SK-N-SH (cell line): ENCODE measurements at regions not wholly inside any gene's neighbourhood (a gene's known extent, or its start where the extent isn't known, plus 50 kb on each side); places are given as distances from the start of the nearest gene placed in this dataset.

Source experiments
- CTCF ChIP-seq: fragments of 200-600 bp; sonication (generic); IDR thresholded peaks from 2 replicates; pipeline ENCODE4 v1.6.1; 2017; ENCODE audit warnings: antibody characterized with exemption, mild to moderate bottlenecking, moderate library complexity
- EP300 ChIP-seq, 2 experiments: IDR thresholded peaks; 2 replicates each; pipeline versions ENCODE4 v1.4.0 to v1.6.1; 2012; ENCODE audit warnings: borderline replicate concordance in 1 of 2, low read depth in 1 of 2, low read length in 1 of 2
- EZH2phosphoT487 ChIP-seq: fragments of 200-600 bp; sonication (generic); IDR thresholded peaks from 2 replicates; pipeline ENCODE4 v1.6.1; 2017; ENCODE audit warnings: low read depth, mixed run types, mild to moderate bottlenecking, antibody characterized with exemption, moderate library complexity, borderline replicate concordance
- FOXJ3 ChIP-seq: sonication (generic); formaldehyde crosslinking; IDR thresholded peaks from 2 replicates; pipeline ENCODE4 v1.5.1; 2020; ENCODE audit warnings: mild to moderate bottlenecking, missing genetic modification reagents
- FOXM1 ChIP-seq: IDR thresholded peaks from 2 replicates; pipeline ENCODE4 v1.4.0; 2012; ENCODE audit warnings: low read depth, mild to moderate bottlenecking
- GABPA ChIP-seq: IDR thresholded peaks from 2 replicates; pipeline ENCODE4 v1.4.0; 2012; ENCODE audit warnings: low read depth, mild to moderate bottlenecking
- MAX ChIP-seq: IDR thresholded peaks from 2 replicates; pipeline ENCODE4 v1.4.0; 2012; ENCODE audit warnings: low read depth
- MXI1 ChIP-seq: IDR thresholded peaks from 2 replicates; pipeline ENCODE4 v1.6.1; 2012; ENCODE audit warnings: mild to moderate bottlenecking, low read depth, low read length, improper control_type of control experiment
- POLR2AphosphoS5 ChIP-seq: IDR thresholded peaks from 2 replicates; pipeline ENCODE4 v1.6.1; 2012; ENCODE audit warnings: low read depth, low read length
- RCOR1 ChIP-seq: fragments of 150-350 bp; IDR thresholded peaks from 2 replicates; pipeline ENCODE4 v1.6.1; 2017; ENCODE audit warnings: antibody characterized with exemption, low read length
- REST ChIP-seq: IDR thresholded peaks from 2 replicates; pipeline ENCODE4 v1.6.1; 2012; ENCODE audit warnings: mild to moderate bottlenecking, low read depth, low read length, moderate library complexity
- RXRA ChIP-seq: IDR thresholded peaks from 2 replicates; pipeline ENCODE4 v1.4.0; 2012; ENCODE audit warnings: low read depth, mild to moderate bottlenecking, borderline replicate concordance

- TF ChIP-seq MAX: no peak
- no peak for TF ChIP-seq CTCF
- TF ChIP-seq REST: no peak
- TF ChIP-seq EZH2phosphoT487: no peak
- no peak for TF ChIP-seq RXRA
- no peak for TF ChIP-seq POLR2AphosphoS5
- TF ChIP-seq EP300 (IDR thresholded peaks at IDR 0.05; ENCODE audit: borderline replicate concordance in 1 of 2, low read depth in 1 of 2, low read length in 1 of 2): no peak
- TF ChIP-seq FOXJ3 (CRISPR knock-in tag): no peak
- TF ChIP-seq RCOR1: no peak
- no peak for TF ChIP-seq FOXM1
- TF ChIP-seq GABPA: no peak
- TF ChIP-seq MXI1: no peak
Measured at GRCh38 chr4:189278597-189279165, 662.0 kb upstream of the FRG1 start.
